ENCODE measurements at regions not wholly inside any gene's neighbourhood (a gene's known extent, or its start where the extent isn't known, plus 50 kb on each side); places are given as distances from the start of the nearest gene placed in this dataset.

DNA sequence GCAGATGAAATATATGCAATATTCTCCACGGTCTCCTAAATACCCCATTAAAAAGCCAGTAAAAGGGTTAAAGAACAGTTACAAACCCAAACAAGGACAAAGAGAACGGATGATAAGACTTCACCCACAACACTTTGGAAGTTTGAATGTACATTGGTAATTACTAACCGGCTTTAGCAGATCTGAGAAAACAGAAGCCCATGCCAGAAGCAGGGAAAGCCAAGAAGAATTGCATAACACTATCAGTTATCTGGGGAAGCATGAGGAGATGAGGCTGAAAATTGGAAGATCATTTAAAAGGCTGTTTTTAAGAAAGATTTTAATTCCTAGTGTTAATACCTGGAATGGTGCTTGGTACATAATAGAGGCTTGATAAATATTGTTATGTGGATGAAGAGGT, 55.6 kb upstream of the MYBPC1 start:
- H3K27ac ChIP-seq, result no peak overlapping the region
- H3K9me3 ChIP-seq, result no peaks in the 10 kb centered on the region
- H3K27me3 ChIP-seq, result no peaks in the 10 kb centered on the region
- no peak for TF ChIP-seq POLR2A (IDR thresholded peaks at IDR 0.05)
- TF ChIP-seq, protein P1, sequence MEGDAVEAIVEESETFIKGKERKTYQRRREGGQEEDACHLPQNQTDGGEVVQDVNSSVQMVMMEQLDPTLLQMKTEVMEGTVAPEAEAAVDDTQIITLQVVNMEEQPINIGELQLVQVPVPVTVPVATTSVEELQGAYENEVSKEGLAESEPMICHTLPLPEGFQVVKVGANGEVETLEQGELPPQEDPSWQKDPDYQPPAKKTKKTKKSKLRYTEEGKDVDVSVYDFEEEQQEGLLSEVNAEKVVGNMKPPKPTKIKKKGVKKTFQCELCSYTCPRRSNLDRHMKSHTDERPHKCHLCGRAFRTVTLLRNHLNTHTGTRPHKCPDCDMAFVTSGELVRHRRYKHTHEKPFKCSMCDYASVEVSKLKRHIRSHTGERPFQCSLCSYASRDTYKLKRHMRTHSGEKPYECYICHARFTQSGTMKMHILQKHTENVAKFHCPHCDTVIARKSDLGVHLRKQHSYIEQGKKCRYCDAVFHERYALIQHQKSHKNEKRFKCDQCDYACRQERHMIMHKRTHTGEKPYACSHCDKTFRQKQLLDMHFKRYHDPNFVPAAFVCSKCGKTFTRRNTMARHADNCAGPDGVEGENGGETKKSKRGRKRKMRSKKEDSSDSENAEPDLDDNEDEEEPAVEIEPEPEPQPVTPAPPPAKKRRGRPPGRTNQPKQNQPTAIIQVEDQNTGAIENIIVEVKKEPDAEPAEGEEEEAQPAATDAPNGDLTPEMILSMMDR (IDR thresholded peaks at IDR 0.05), result no peak
- H3K4me1 ChIP-seq, result peaks cover 0 to 5% (median 0%) of the 10 kb centered on the region in 4 donors
- peak; percentile 73 to 88 (median 80) for ATAC-seq
- 18% methylated on average over 3 of the region's 3 CpGs for WGBS (ENCODE audit: insufficient coverage, low coverage, low lambda C conversion rate, missing lambda C conversion rate)
- DNase-seq, result peak in 1 of 3 donors; percentile 60
- intact Hi-C loops (cut with DNase I), result no loop called here
- no peaks in the 10 kb centered on the region for H3K36me3 ChIP-seq
- H3K4me3 ChIP-seq, result no peak overlapping the region
